Adrenal gland (tissue), 9 donors: ENCODE measurements at regions not wholly inside any gene's neighbourhood (a gene's known extent, or its start where the extent isn't known, plus 50 kb on each side); places are given as distances from the start of the nearest gene placed in this dataset.

Experiments
- DNase-seq, 7 donors: peaks; one replicate each; pipeline ENCODE4 v3.0.0-alpha.2; 2019 to 2020
- H3K27ac ChIP-seq, 5 donors: fragments of 200-600 bp; sonication (generic) in 4 of 5; 1 replicate in 3 of 5; 2 replicates in 2 of 5; pipeline versions ENCODE4 v1.5.1 to v1.8.0; 2016 to 2020; ENCODE audit warnings: mild to moderate bottlenecking in 1 of 5
- H3K27me3 ChIP-seq: fragments of 200-600 bp; 2 replicates; pipeline ENCODE4 v1.8.0; 2021
- H3K36me3 ChIP-seq, 2 donors: fragments of 200-600 bp; replicated peaks in 1 of 2; 1 replicate in 1 of 2; 2 replicates in 1 of 2; pipeline versions ENCODE4 v1.5.1 to v1.8.0; 2018 to 2022
- H3K4me1 ChIP-seq, 2 donors: fragments of 200-600 bp; replicated peaks in 1 of 2; 1 replicate in 1 of 2; 2 replicates in 1 of 2; pipeline versions ENCODE4 v1.5.1 to v1.8.0; 2018 to 2021
- H3K4me3 ChIP-seq, 4 donors: fragments of 200-600 bp; sonication (generic) in 3 of 4; one replicate each; pipeline ENCODE4 v1.5.1; 2016 to 2018
- H3K9me3 ChIP-seq, 3 donors: fragments of 200-600 bp; sonication (generic) in 1 of 3; replicated peaks in 1 of 3; 1 replicate in 2 of 3; 2 replicates in 1 of 3; pipeline versions ENCODE4 v1.5.1 to v1.8.0; 2016 to 2021
- CTCF ChIP-seq, 6 experiments: fragments of 450-650 bp in 4 of 6; fragments of 200-600 bp in 2 of 6; sonication (generic) in 1 of 6; IDR thresholded peaks; 1 replicate in 5 of 6; 2 replicates in 1 of 6; pipeline versions ENCODE4 v1.5.1 to v1.8.0; 2016 to 2021; ENCODE audit warnings: antibody characterized with exemption in 6 of 6, mild to moderate bottlenecking in 2 of 6, moderate library complexity in 1 of 6
- POLR2A ChIP-seq, 2 donors: fragments of 450-650 bp; IDR thresholded peaks; one replicate each; pipeline ENCODE4 v1.6.1; 2017; ENCODE audit warnings: antibody characterized with exemption in 2 of 2, mild to moderate bottlenecking in 2 of 2, moderate library complexity in 1 of 2
- WGBS, 4 donors: extraction: QIAGEN DNeasy Blood & Tissue Kit in 2 of 4; methylation state at CpG; one replicate each; pipeline versions ENCODE4 v1.1.5 to v1.1.7; 2013 to 2017; 5-methylcytosine and 5-hydroxymethylcytosine counted together
- intact Hi-C, 2 donors: fragments of 100-400 bp; cut with DNase I; formaldehyde crosslinking; loops; one replicate each; pipeline versions ENCODE4 v1.14.1 to v1.15.0; 2022 to 2023
- donor health status: healthy with polysubstance abuse.
- donor health status: Bipolar disorder and iron deficiency.
- donor health status: DM: yes; HTN: yes; CAD: no.
- donor health status: DM: no; HTN: no; CAD: no.
- donor health status: DM: no; HTN: no; CAD: no.

GRCh38 chr1:87560601-87561360 is 232.1 kb downstream of the LMO4 start:
- no peak for TF ChIP-seq CTCF (IDR thresholded peaks at IDR 0.05)
- no peak for TF ChIP-seq POLR2A (IDR thresholded peaks at IDR 0.05)
- no peaks in the 10 kb centered on the region for H3K9me3 ChIP-seq
- H3K36me3 ChIP-seq: no peaks in the 10 kb centered on the region
- no peak overlapping the region for H3K27ac ChIP-seq
- no peaks in the 10 kb centered on the region for H3K27me3 ChIP-seq
- WGBS, 4 donors: 65 to 82% (median 78%) methylated on average over 3 of the region's 3 CpGs
- intact Hi-C loops: no loop called here
- no peak for DNase-seq
- no peak overlapping the region for H3K4me3 ChIP-seq
- no peaks in the 10 kb centered on the region for H3K4me1 ChIP-seq

- Histone ChIP-seq H3K36me3 (no peaks in the 10 kb centered on the region), H3K4me1 (no peaks in the 10 kb centered on the region), H3K27me3 (no peaks in the 10 kb centered on the region), H3K9me3 (no peaks in the 10 kb centered on the region), H3K4me3 (no peak overlapping the region), H3K27ac (no peak overlapping the region)
- 73 to 76% (median 75%) methylated on average over 4 of the region's 4 CpGs for WGBS, 4 donors
- no peak for TF ChIP-seq CTCF (IDR thresholded peaks at IDR 0.05)
- no peak for TF ChIP-seq POLR2A (IDR thresholded peaks at IDR 0.05)
- intact Hi-C loops: no loop called here
- no peak for DNase-seq
Observed at GRCh38 chr1:87563211-87563610, 234.5 kb downstream of the LMO4 start.

- no peaks in the 10 kb centered on the region for H3K27me3 ChIP-seq
- H3K4me1 ChIP-seq: no peaks in the 10 kb centered on the region
- no peak overlapping the region for H3K27ac ChIP-seq
- H3K36me3 ChIP-seq: no peaks in the 10 kb centered on the region
- TF ChIP-seq POLR2A (IDR thresholded peaks at IDR 0.05): no peak
- no peak for TF ChIP-seq CTCF (IDR thresholded peaks at IDR 0.05)
- no peak for DNase-seq
- no peaks in the 10 kb centered on the region for H3K9me3 ChIP-seq
- 68 to 89% (median 84%) methylated on average over 5 of the region's 5 CpGs for WGBS, 4 donors
- intact Hi-C loops: no loop called here
- no peak overlapping the region for H3K4me3 ChIP-seq
Observed at GRCh38 chr1:87565861-87566260, 237.2 kb downstream of the LMO4 start.

GRCh38 chr1:87568005-87568404 is 239.3 kb downstream of the LMO4 start:
- H3K9me3 ChIP-seq: no peaks in the 10 kb centered on the region
- H3K27ac ChIP-seq: no peak overlapping the region
- no peak for TF ChIP-seq POLR2A (IDR thresholded peaks at IDR 0.05)
- TF ChIP-seq CTCF (IDR thresholded peaks at IDR 0.05): no peak
- intact Hi-C loops: no loop called here
- no peak overlapping the region for H3K4me3 ChIP-seq
- no peaks in the 10 kb centered on the region for H3K27me3 ChIP-seq
- DNase-seq: no peak
- H3K4me1 ChIP-seq: no peaks in the 10 kb centered on the region
- WGBS, 4 donors: 77 to 91% (median 86%) methylated on average over 4 of the region's 4 CpGs
- H3K36me3 ChIP-seq: no peaks in the 10 kb centered on the region
